HG02571 (cell line): ENCODE measurements at regions not wholly inside any gene's neighbourhood (a gene's known extent, or its start where the extent isn't known, plus 50 kb on each side); places are given as distances from the start of the nearest gene placed in this dataset.
"Not testable (repeated sequence)": the region's sequence is repeated elsewhere in the genome, so short reads cannot be mapped to it uniquely, and the experiment has no call there.

ENCODE experiments used
- ATAC-seq: cut with Tn5 transposase; IDR thresholded peaks from one replicate; pipeline ENCODE4 v1.9.1; 2021; ENCODE audit warnings: mild to moderate bottlenecking, moderate library complexity; ENCODE audit not compliant: unreplicated experiment

- ATAC-seq, result no peak
These were observed 1015.6 kb downstream of the KCNMA1 start for GRCh38 chr10:76621886-76622620.

GRCh38 chr10:76618641-76619040 lies 1019.0 kb downstream of the KCNMA1 start:
- no peak for ATAC-seq

- ATAC-seq, result no peak
These were observed 1019.4 kb downstream of the KCNMA1 start for GRCh38 chr10:76618171-76618570.

GRCh38 chr10:76616666-76617065 lies 1020.9 kb downstream of the KCNMA1 start:
- not testable (repeated sequence) for ATAC-seq

- no peak for ATAC-seq
These were observed 1022.6 kb downstream of the KCNMA1 start for GRCh38 chr10:76615049-76615448.
